ENCODE measurements at regions not wholly inside any gene's neighbourhood (a gene's known extent, or its start where the extent isn't known, plus 50 kb on each side); places are given as distances from the start of the nearest gene placed in this dataset.

- H3K4me2 ChIP-seq (ENCODE audit: insufficient read depth, insufficient read length, low read length), result no peak overlapping the region
- Mint-ChIP-seq H3K9me3 (peaks cover 0 to 3% of the 10 kb centered on the region in 2 experiments; a peak in 2 of 5 replicates), H3K4me1 (peaks cover 0 to 8% of the 10 kb centered on the region in 2 experiments; a peak in 1 of 4 replicates), H3K36me3 (ENCODE audit: insufficient read depth in 1 of 3, low read depth in 3 of 3) (no peaks in the 10 kb centered on the region; a peak in 1 of 7 replicates), H3K27me3 (ENCODE audit: low read depth) (peaks cover 31% of the 10 kb centered on the region), H3K4me3 (no peak overlapping the region), H3K27ac (no peak overlapping the region)
- H2AFZ ChIP-seq (ENCODE audit: low read length), result no peak overlapping the region
- H4K5ac ChIP-seq (ENCODE audit: insufficient read length, low read depth, low read length), result no peak overlapping the region
- H4K20me1 ChIP-seq (ENCODE audit: control insufficient read depth, insufficient read depth, insufficient read length), result no peaks in the 10 kb centered on the region
- H3K79me2 ChIP-seq (ENCODE audit: insufficient read depth, low read length), result no peaks in the 10 kb centered on the region
- H2BK20ac ChIP-seq (ENCODE audit: low read depth, low read length, poor library complexity, severe bottlenecking), result no peak overlapping the region
- H3K79me1 ChIP-seq (ENCODE audit: insufficient read depth, low read depth, low read length, poor library complexity, severe bottlenecking), result peaks cover 2% of the 10 kb centered on the region
- no peak overlapping the region for H3K18ac ChIP-seq (ENCODE audit: insufficient read length, low read depth, low read length)
- no peak overlapping the region for H2BK15ac ChIP-seq (ENCODE audit: low read depth, low read length)
- no peak overlapping the region for H3K14ac ChIP-seq (ENCODE audit: insufficient read depth, low read length)
- WGBS (ENCODE audit: extremely low coverage, insufficient read length, low lambda C conversion rate), result no CpG with 5 or more reads among the region's 4 CpGs
- H3K27ac ChIP-seq (ENCODE audit: insufficient read length, low read depth, low read length), result no peak overlapping the region
- no peak overlapping the region for H3K56ac ChIP-seq (ENCODE audit: insufficient read length, low read depth, low read length)
- H4K8ac ChIP-seq (replicated peaks; ENCODE audit: insufficient read length, low read depth, low read length), result no peak overlapping the region
- H2AK5ac ChIP-seq (ENCODE audit: insufficient read length, low read length), result no peak overlapping the region
- H2BK120ac ChIP-seq (ENCODE audit: low read depth, low read length, poor library complexity, severe bottlenecking), result no peak overlapping the region
- no peak overlapping the region for H3T11ph ChIP-seq (ENCODE audit: low read length)
- no peak for TF ChIP-seq CTCF (conservative IDR thresholded peaks at IDR 0.05)
- H3K9ac ChIP-seq (ENCODE audit: extremely low read depth, insufficient read length, low read length), result no peak overlapping the region
- peaks cover 1% of the 10 kb centered on the region for H3K23me2 ChIP-seq (ENCODE audit: insufficient read length, low read depth, low read length, poor library complexity, severe bottlenecking)
- no peak overlapping the region for H2BK5ac ChIP-seq (ENCODE audit: insufficient read length, low read length)
- H4K91ac ChIP-seq (ENCODE audit: insufficient read length, low read depth, low read length), result no peak overlapping the region
- DNase-seq, result no peak
- H3K27me3 ChIP-seq (ENCODE audit: insufficient read depth, low read length), result no peaks in the 10 kb centered on the region
- H3K9me3 ChIP-seq (ENCODE audit: control insufficient read depth, low read depth, low read length), result no peaks in the 10 kb centered on the region
- no peak overlapping the region for H3K23ac ChIP-seq (ENCODE audit: insufficient read length, low read depth, low read length)
- no peaks in the 10 kb centered on the region for H3K4me1 ChIP-seq (ENCODE audit: insufficient read depth, low read length)
- no peak overlapping the region for H3K4ac ChIP-seq (ENCODE audit: low read depth, low read length)
- no peak overlapping the region for H2BK12ac ChIP-seq (ENCODE audit: insufficient read length, low read depth, low read length)
These were observed 61.5 kb upstream of the HMGXB4 start for GRCh38 chr22:35195821-35196220.
